Cardiac muscle cell (in vitro differentiated cells and primary cell): ENCODE measurements at regions not wholly inside any gene's neighbourhood (a gene's known extent, or its start where the extent isn't known, plus 50 kb on each side); places are given as distances from the start of the nearest gene placed in this dataset.

Experiments
- DNase-seq, 2 donors: peaks; one replicate each; pipeline versions ENCODE4 v3.0.0 to v3.0.0-alpha.2; 2010 to 2017; ENCODE audit warnings: low read depth in 1 of 2, low spot score in 1 of 2
- H3K27ac ChIP-seq: fragments of 200-600 bp; sonication (generic); 2 replicates; pipeline ENCODE4 v1.5.1; 2016
- H3K27me3 ChIP-seq: fragments of 200-600 bp; sonication (generic); 2 replicates; pipeline ENCODE4 v1.6.0; 2016; ENCODE audit warnings: control low read depth
- H3K36me3 ChIP-seq: fragments of 200-600 bp; sonication (generic); 2 replicates; pipeline ENCODE4 v1.5.1; 2016; ENCODE audit warnings: control low read depth
- H3K4me1 ChIP-seq: fragments of 200-600 bp; sonication (generic); 2 replicates; pipeline ENCODE4 v1.8.1; 2017; ENCODE audit warnings: low read depth, mild to moderate bottlenecking, mixed run types
- H3K4me3 ChIP-seq: fragments of 200-600 bp; sonication (generic); 2 replicates; pipeline ENCODE4 v1.5.1; 2016; ENCODE audit warnings: mild to moderate bottlenecking
- H3K9me3 ChIP-seq: fragments of 200-600 bp; sonication (generic); 2 replicates; pipeline ENCODE4 v1.5.1; 2017; ENCODE audit warnings: low read depth, mild to moderate bottlenecking, control low read depth
- CTCF ChIP-seq: IDR thresholded peaks from 2 replicates; pipeline ENCODE4 v1.5.1; 2012; ENCODE audit warnings: low read depth, mild to moderate bottlenecking, low read length

GRCh38 chr14:62357362-62357761, 595.1 kb downstream of the SNAPC1 start:
- no peak overlapping the region for H3K27ac ChIP-seq
- no peak for TF ChIP-seq CTCF
- no peaks in the 10 kb centered on the region for H3K27me3 ChIP-seq
- no peaks in the 10 kb centered on the region for H3K4me1 ChIP-seq
- no peaks in the 10 kb centered on the region for H3K36me3 ChIP-seq
- no peak for DNase-seq
- no peak overlapping the region for H3K4me3 ChIP-seq
- H3K9me3 ChIP-seq: no peaks in the 10 kb centered on the region

GRCh38 chr14:62364161-62364560, 601.9 kb downstream of the SNAPC1 start:
- Histone ChIP-seq H3K27ac (no peak overlapping the region), H3K4me3 (no peak overlapping the region)
- TF ChIP-seq CTCF: no peak

GRCh38 chr14:62364800-62365280, 602.6 kb downstream of the SNAPC1 start:
- no peak overlapping the region for H3K27ac ChIP-seq
- no peak overlapping the region for H3K4me3 ChIP-seq
- H3K36me3 ChIP-seq: no peaks in the 10 kb centered on the region
- no peak for DNase-seq
- no peaks in the 10 kb centered on the region for H3K4me1 ChIP-seq
- H3K27me3 ChIP-seq: no peaks in the 10 kb centered on the region
- no peaks in the 10 kb centered on the region for H3K9me3 ChIP-seq
- no peak for TF ChIP-seq CTCF

More at GRCh38 chr14:62364161-62364560, 601.9 kb downstream of the SNAPC1 start:
- Histone ChIP-seq H3K9me3 (no peaks in the 10 kb centered on the region), H3K27me3 (no peaks in the 10 kb centered on the region), H3K36me3 (no peaks in the 10 kb centered on the region), H3K4me1 (no peaks in the 10 kb centered on the region)
- DNase-seq: no peak

- Histone ChIP-seq H3K4me1 (no peaks in the 10 kb centered on the region), H3K36me3 (no peaks in the 10 kb centered on the region), H3K27me3 (no peaks in the 10 kb centered on the region), H3K9me3 (no peaks in the 10 kb centered on the region), H3K27ac (no peak overlapping the region), H3K4me3 (no peak overlapping the region)
- TF ChIP-seq CTCF: no peak
- DNase-seq: no peak
These were observed 607.8 kb downstream of the SNAPC1 start for GRCh38 chr14:62369919-62370560.

GRCh38 chr14:62373944-62374343, 611.7 kb downstream of the SNAPC1 start:
- H3K4me3 ChIP-seq: no peak overlapping the region
- TF ChIP-seq CTCF: no peak
- H3K27me3 ChIP-seq: no peaks in the 10 kb centered on the region
- H3K4me1 ChIP-seq: no peaks in the 10 kb centered on the region
- no peak for DNase-seq
- H3K27ac ChIP-seq: no peak overlapping the region
- H3K9me3 ChIP-seq: no peaks in the 10 kb centered on the region
- no peaks in the 10 kb centered on the region for H3K36me3 ChIP-seq
